Stimulated activated naive CD8-positive, alpha-beta T cell treated with anti-CD3 and anti-CD28 coated beads, Interleukin-15, amount 100 ng/mL, for 72 hours (primary cell): ENCODE measurements at regions not wholly inside any gene's neighbourhood (a gene's known extent, or its start where the extent isn't known, plus 50 kb on each side); places are given as distances from the start of the nearest gene placed in this dataset.

ENCODE experiments used
- ATAC-seq: fragments of 150-1000 bp; cut with Tn5 transposase; 2 replicates; pipeline ENCODE4 v1.10.0; 2021; ENCODE audit warnings: mild to moderate bottlenecking, moderate library complexity
- DNase-seq, 2 donors: peaks; one replicate each; pipeline ENCODE4 v3.0.0; 2021 to 2022
- H3K27ac Mint-ChIP-seq, 2 donors: one replicate each; pipeline ENCODE4 v1.8.0; 2022; ENCODE audit warnings: mild to moderate bottlenecking in 2 of 2, mixed read lengths in 2 of 2, moderate library complexity in 2 of 2
- H3K27me3 Mint-ChIP-seq: one replicate; pipeline ENCODE4 v1.8.0; 2022; ENCODE audit warnings: mixed read lengths
- H3K4me1 Mint-ChIP-seq: one replicate; pipeline ENCODE4 v1.8.0; 2022; ENCODE audit warnings: mild to moderate bottlenecking, mixed read lengths
- H3K4me3 Mint-ChIP-seq, 2 donors: one replicate each; pipeline ENCODE4 v1.8.0; 2022; ENCODE audit warnings: mild to moderate bottlenecking in 2 of 2, mixed read lengths in 2 of 2, moderate library complexity in 1 of 2
- H3K9me3 Mint-ChIP-seq, 2 donors: one replicate each; pipeline ENCODE4 v1.8.0; 2022; ENCODE audit warnings: mixed read lengths in 2 of 2

DNA sequence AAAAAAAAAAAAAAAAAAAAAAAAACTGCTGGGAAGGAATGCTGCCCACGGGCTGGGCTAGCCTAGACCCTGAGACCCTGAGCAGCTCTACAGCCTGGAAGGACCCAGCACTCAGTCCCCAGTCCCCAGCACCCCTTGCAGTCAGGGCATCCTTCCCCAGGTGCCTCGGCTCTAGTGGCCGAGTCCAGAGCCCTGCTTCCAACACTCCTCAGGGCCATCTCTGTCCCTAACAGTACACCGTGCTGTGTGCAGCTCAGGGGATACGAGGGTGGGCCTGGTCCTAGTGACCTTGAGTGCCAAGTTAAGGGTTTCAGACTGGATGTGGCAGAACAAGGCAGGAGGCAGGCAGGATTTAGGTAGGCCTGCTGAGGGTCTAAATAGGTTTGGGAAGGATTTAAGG, 50.2 kb upstream of the LRP8 start:
- no peak overlapping the region for H3K4me3 Mint-ChIP-seq
- no peaks in the 10 kb centered on the region for H3K9me3 Mint-ChIP-seq
- no peaks in the 10 kb centered on the region for H3K4me1 Mint-ChIP-seq
- H3K27ac Mint-ChIP-seq = no peak overlapping the region
- ATAC-seq (no peak), DNase-seq (no peak)
- peaks cover 10% of the 10 kb centered on the region for H3K27me3 Mint-ChIP-seq

DNA sequence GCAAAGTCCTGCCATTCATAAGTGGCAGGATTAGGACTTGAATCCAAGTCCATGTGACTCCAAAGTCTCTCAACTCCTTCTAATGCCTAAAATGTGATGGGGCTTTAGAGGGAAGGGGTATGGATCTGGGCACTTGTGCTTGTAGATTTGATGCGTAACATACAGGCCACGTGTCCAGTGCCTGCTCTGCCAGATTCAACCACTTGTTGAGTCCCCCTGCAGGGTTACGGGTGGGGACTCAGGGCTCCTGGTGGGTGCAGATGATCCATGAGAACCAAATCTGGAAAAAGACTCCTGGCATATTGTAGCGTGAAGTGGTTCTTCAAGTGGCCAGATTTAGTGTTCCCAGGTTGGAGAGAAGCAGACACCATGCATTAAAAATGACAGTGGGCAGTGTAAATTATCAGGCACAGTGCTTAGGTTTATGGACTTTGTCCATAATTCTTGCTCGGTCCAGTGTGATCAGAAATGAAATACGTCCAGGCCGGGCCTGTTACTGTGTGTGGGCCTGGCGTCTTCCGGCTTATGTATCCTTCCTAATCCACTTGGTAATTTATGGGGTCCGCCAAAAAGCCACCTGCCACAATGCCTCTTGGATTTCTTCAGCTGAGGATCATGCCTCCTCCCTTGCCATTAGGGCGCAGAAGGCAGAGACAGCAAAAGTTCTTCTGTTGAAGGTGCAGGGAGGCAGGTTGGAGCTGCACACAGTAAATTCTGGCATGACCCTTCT, 51.2 kb upstream of the LRP8 start:
- Mint-ChIP-seq H3K9me3 (no peaks in the 10 kb centered on the region), H3K27me3 (peaks cover 10% of the 10 kb centered on the region), H3K27ac (no peak overlapping the region), H3K4me1 (no peaks in the 10 kb centered on the region), H3K4me3 (no peak overlapping the region)
- DNase-seq (no peak), ATAC-seq (no peak)

DNA sequence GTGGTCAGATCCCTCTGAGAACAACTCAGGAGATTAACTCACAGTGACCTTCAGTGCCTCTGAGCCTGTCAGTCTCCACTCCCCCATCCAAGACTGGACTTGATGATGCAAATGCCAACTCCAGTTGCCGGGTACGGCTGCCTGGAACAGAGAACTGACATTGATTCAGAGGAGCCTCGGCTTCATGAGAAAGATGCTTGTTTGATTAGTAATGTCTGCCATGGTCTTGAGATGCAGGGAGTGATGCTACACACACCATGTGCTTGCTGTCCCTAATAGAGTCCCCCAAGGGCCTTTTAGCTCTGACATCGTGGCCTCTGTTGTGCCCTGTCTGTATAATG, 51.8 kb upstream of the LRP8 start:
- DNase-seq (no peak), ATAC-seq (no peak)
- Mint-ChIP-seq H3K27ac (no peak overlapping the region), H3K27me3 (peaks cover 10% of the 10 kb centered on the region), H3K9me3 (no peaks in the 10 kb centered on the region), H3K4me3 (no peak overlapping the region), H3K4me1 (no peaks in the 10 kb centered on the region)

DNA sequence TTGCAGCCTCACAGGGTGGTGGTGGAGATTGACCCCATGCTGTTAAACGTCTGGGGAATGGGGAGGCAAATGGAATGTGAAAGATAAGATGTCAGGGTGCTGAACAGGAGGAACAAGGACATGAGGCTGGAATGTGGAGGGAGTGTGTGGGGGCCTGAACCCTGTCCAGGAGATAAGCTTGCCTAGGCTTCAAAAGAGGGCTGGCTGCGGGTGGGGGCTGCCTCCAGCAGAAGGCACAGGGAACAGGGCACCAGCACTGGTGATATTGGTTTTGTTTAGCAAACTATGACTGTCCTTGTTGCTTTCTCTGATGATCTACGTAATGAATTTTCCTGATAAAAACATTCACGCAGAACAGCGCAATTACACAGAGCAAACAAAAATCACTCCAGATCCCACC, 52.4 kb upstream of the LRP8 start:
- no peak overlapping the region for H3K27ac Mint-ChIP-seq

DNA sequence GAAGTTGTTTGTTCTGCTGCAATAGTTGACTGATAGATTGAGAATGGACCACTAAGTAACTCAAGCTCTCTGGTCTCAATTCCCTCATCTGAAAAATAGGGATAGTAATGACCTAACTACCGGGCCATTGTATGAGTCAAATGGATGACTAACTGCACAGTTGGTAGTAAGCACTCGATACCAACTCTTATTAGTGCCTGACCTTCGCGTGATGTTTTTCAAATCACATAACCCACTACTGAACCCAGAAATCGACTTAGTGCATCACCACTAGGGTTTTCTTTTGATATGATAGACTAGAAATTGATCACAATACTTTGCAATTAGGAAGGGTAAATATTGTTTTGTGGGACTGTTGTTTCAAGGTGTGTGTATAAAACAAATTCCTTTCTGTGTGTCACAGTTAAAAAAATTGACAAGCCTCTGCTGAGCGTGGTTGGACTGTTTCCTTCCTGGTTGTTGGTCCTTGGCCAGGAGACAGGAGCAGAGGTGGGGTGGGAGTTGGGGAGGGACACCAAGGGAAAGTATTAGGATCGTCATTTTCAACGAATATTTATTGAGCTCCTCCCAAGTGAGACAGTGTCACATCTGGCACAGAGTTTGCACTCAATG, 54.0 kb upstream of the LRP8 start:
- H3K4me1 Mint-ChIP-seq = peaks cover 9% of the 10 kb centered on the region
- ATAC-seq (no peak), DNase-seq (no peak)
- no peak overlapping the region for H3K4me3 Mint-ChIP-seq
- no peak overlapping the region for H3K27ac Mint-ChIP-seq
- peaks cover 10% of the 10 kb centered on the region for H3K27me3 Mint-ChIP-seq
- H3K9me3 Mint-ChIP-seq = no peaks in the 10 kb centered on the region

More for the DNA sequence above, 52.4 kb upstream of the LRP8 start:
- no peak for ATAC-seq
- Mint-ChIP-seq H3K9me3 (no peaks in the 10 kb centered on the region), H3K4me1 (no peaks in the 10 kb centered on the region), H3K27me3 (peaks cover 10% of the 10 kb centered on the region), H3K4me3 (no peak overlapping the region)
- DNase-seq = no peak

DNA sequence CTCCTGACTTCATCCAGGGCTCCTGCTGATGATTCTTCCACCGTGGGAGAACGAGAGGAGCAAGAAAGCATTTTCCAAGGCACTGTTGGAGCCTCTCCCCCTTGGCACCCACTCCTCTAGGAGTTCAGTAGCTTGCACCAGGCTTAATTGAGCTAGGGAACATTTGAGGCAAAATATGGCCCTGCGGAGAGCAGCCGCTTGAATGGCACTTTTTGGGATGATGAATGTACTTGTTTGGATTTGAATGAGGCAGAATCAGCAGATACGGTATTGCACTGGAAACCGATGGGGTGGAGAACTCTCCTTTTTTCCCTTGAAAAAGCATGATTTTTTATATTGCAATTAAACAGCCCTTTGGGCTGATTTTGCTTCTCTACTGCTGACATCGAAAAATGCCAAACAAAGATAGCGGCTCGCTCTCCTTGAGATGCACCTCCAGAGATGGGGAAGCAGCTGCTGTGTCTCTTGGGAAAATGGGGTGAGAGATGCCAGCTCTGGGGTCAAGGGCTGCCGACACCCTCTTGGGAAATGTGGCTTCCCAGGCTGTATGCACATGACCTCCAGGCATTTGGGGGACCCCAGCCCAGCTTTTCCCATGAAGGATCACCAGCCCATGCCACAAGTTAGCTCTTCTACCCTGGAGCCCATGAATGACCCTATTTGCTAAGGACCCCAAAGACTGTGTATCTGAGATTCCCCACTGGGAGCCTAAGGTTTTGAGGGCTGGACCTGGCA, 55.4 kb upstream of the LRP8 start:
- no peaks in the 10 kb centered on the region for H3K9me3 Mint-ChIP-seq
- H3K27ac Mint-ChIP-seq = no peak overlapping the region
- no peak for ATAC-seq
- peaks cover 9% of the 10 kb centered on the region for H3K4me1 Mint-ChIP-seq
- H3K27me3 Mint-ChIP-seq = peaks cover 10% of the 10 kb centered on the region
- H3K4me3 Mint-ChIP-seq = no peak overlapping the region
- DNase-seq = no peak

DNA sequence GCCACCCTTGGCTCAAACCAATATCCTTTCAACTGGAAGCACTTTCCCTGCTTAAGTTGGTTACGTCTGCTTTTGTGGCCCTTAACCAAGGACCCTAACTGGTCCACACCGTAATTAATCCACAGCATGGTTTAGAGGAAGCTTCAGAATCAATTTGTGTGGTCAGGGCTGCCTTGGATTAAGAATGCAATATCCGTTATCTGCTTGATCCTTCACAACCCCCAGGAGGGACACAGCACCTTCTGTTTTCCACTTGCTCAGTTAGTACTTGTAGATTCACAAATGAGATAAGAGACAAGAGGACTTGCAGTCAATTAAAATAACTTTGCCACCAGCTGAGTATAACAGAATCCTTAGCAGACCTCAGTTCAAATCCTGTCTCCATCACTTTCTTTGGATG, 56.9 kb upstream of the LRP8 start:
- no peaks in the 10 kb centered on the region for H3K9me3 Mint-ChIP-seq
- H3K27me3 Mint-ChIP-seq = peaks cover 10% of the 10 kb centered on the region
- DNase-seq (no peak), ATAC-seq (no peak)
- no peak overlapping the region for H3K27ac Mint-ChIP-seq
- H3K4me1 Mint-ChIP-seq = peaks cover 9% of the 10 kb centered on the region
- H3K4me3 Mint-ChIP-seq = no peak overlapping the region

DNA sequence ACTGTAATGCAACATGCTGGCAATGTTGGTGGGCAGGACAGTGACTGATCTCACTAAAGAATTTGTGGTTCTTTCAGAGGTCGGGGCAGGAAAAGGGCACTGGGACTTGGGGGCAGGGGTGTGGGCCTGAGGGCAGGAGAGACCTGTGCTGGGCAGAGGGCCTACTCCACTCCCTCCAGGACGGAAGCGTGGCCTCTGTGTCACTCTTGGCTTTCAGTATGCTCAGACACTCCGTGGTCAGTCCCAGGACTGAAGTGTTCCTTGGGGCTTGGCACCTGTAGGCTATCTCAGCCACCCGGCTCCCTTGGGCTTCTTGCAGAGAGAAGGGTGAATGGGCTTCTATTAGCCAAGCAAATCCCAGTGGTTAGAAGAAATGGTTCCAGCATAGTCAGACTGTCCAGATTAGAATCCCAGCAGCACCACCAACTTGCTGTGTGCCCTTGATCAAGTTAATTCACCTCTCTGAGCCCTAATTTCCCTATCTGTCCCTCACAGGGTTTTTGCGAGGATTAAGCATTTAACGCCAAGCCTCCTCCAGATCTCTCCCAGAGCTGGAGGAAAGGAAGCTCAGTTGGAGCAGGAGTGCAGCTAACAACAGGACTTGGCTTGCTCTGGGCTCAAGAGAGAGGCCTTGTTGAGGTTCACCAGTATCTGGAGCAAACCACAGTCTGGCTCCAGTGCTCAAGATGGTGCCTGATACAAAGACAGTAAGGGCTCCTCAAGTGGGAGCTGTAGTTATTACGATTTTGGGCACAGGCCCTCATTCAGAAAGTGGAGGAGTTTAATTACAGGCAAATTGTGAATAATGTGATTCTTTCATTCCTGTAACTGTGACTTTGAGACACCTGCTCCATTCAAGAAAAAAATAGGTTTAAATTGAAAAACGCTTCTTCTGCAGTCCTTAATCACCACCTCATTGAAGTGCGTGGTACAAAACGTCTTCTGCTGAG, 57.7 kb upstream of the LRP8 start:
- no peak for ATAC-seq
- Mint-ChIP-seq H3K27me3 (peaks cover 10% of the 10 kb centered on the region), H3K27ac (peak overlapping the region in 1 of 2 donors; percentile 45), H3K4me1 (peaks cover 9% of the 10 kb centered on the region), H3K4me3 (no peak overlapping the region), H3K9me3 (no peaks in the 10 kb centered on the region)
- no peak for DNase-seq

DNA sequence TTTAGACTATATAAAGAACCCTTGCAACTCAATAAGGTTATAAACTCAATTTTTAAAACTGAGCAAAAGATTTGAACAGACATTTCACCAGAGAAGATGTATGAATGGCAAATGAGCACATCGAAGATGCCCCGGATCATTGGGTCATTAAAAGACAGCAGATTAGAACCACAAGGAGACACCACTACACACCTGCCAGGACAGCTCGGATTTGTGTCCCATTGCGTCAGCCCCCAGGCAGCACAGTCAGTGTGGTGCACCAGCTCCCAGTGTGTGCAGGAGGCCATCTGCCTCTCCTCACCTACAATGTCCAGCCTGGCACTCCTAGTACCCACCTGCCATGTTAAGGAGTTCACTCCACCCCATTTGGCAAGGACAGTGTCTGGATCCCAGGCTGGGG, 61.1 kb upstream of the LRP8 start:
- no peaks in the 10 kb centered on the region for H3K9me3 Mint-ChIP-seq

DNA sequence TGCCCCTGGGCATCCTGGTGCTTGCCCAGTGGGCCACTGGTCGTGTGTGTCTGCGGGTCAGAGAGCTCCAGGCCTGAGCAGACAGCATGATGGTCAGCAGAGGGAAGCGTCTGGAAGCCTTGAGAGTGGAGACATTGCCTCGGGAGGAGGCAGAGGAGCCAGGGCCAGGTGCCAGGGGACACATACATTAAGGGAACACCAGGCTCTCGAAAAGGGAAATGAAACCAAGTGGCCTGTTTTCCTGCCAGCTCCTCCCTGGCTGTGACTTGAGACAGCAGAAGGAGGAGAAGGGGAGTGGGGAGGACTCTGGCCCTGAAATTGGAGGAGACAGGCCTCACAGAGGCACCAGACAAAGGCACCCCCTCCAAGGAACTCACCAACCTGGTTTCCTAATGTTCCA, 62.4 kb upstream of the LRP8 start:
- Mint-ChIP-seq H3K4me3 (no peak overlapping the region), H3K4me1 (peaks cover 9% of the 10 kb centered on the region), H3K9me3 (no peaks in the 10 kb centered on the region), H3K27me3 (no peaks in the 10 kb centered on the region), H3K27ac (peak overlapping the region in 1 of 2 donors; percentile 6)
- ATAC-seq (no peak), DNase-seq (no peak)

More for the DNA sequence above, 61.1 kb upstream of the LRP8 start:
- no peak overlapping the region for H3K27ac Mint-ChIP-seq
- ATAC-seq (no peak), DNase-seq (no peak)
- H3K4me1 Mint-ChIP-seq = peaks cover 9% of the 10 kb centered on the region
- H3K27me3 Mint-ChIP-seq = no peaks in the 10 kb centered on the region
- no peak overlapping the region for H3K4me3 Mint-ChIP-seq

DNA sequence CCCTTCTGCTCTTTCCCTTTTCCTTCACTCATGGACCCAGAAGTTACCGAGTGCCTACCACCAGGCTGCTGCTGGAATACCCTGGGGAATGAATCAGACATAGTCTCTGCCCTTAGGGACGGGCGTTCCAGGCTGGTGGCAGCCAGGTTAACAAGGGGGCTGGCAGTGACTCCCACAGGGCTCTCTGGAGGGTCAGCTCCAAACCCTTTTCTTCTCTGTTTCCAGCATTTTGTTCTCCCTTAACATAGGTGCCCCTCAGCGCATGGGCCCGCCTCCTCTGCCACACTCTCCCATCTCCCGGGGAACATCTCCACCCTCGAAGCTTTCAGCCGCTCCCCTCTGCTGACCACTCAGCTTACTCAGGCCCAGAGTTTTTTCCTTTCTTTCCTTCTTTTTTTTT, 62.9 kb upstream of the LRP8 start:
- no peak overlapping the region for H3K27ac Mint-ChIP-seq
- ATAC-seq (no peak), DNase-seq (no peak)
- H3K9me3 Mint-ChIP-seq = no peaks in the 10 kb centered on the region
- no peaks in the 10 kb centered on the region for H3K27me3 Mint-ChIP-seq
- H3K4me1 Mint-ChIP-seq = peaks cover 6% of the 10 kb centered on the region
- H3K4me3 Mint-ChIP-seq = no peak overlapping the region

DNA sequence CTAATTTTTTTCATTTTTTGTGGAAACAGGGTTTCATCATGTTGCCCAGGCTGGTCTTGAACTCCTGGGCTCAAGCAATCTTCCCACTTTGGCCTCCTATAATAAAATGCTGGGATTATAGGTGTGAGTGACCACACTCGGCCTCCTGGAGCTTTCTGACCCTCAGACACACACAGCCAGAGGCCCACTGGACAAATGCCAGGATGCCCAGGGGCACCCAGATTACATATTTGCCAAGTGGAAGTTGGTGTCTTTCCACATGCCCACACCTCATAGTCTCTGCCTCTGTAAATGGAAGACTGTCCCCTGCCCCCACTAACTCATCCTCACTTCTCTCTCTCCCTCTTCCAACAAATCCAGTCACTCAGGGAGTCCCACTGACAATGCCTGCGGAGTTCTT, 63.4 kb upstream of the LRP8 start:
- DNase-seq (no peak), ATAC-seq (no peak)
- peaks cover under 1% of the 10 kb centered on the region for H3K4me1 Mint-ChIP-seq
- no peak overlapping the region for H3K4me3 Mint-ChIP-seq
- H3K9me3 Mint-ChIP-seq = no peaks in the 10 kb centered on the region
- no peaks in the 10 kb centered on the region for H3K27me3 Mint-ChIP-seq
- H3K27ac Mint-ChIP-seq = peak overlapping the region in 1 of 2 donors; percentile 73

DNA sequence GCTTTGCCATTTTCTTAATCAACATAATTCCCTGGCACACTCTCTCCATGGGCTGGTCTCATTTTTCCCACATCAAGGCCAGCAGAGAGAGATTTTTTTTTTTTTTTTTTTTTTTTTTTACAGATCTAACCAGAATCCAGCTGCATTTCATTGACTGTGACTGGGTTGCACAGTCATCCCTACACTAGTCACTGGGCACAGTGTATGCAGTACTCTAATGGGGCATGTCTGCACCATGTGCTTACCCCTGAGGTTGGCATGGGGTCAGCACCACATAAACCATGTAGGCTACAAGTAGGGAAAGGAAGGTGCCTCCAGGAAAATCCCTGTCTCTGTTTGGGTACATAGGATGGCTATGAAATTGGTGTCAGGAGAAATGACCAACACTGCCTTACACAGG, 64.1 kb upstream of the LRP8 start:
- Mint-ChIP-seq H3K27ac (no peak overlapping the region), H3K27me3 (no peaks in the 10 kb centered on the region), H3K4me3 (no peak overlapping the region), H3K9me3 (no peaks in the 10 kb centered on the region), H3K4me1 (no peaks in the 10 kb centered on the region)
- DNase-seq (no peak), ATAC-seq (peak; percentile 38)

DNA sequence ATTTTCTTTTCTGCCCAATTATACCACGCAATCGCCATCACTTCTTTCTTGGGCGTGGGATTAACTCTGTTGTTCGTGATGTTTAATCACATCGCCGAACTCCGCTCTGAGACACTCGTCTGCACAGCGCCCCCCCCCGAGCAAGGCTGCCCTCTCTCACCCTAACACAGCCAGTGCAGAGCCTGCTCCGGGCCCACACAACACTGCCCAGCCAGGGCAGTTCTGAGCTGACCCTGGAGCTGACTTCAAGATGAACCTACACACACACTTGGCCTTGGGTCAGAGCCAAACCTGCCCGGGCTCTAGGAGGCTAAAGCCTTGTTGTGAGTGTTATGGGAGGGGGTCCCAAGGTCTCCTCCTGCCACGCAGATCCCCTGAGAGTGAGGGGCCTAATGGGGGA, 64.6 kb upstream of the LRP8 start:
- DNase-seq (no peak), ATAC-seq (no peak)
- Mint-ChIP-seq H3K9me3 (no peaks in the 10 kb centered on the region), H3K27me3 (no peaks in the 10 kb centered on the region), H3K4me3 (no peak overlapping the region), H3K4me1 (no peaks in the 10 kb centered on the region), H3K27ac (no peak overlapping the region)

DNA sequence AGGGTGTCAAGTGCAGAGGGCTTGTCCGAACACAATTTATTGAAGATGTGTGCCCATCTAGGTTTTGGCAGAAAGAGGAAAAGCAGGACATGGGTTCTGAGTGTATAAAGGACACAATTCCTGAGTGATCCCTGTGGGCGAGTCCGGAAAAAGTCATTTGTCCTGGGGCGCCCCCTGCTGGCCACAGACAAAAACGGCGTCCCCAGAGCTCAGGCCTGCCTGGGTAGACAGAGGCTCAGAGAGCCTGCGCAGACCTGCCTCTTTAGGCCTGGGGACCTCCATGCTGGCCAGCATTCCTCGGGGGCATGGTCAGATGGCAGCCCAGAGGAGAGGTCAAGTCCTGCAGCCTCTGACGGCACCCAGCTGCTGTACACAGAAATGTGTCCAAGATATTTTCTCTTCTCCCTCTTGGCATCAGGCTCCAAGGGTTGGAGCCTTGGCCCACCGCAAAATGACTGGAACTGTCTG, 65.5 kb upstream of the LRP8 start:
- DNase-seq (peak; percentile 64 to 72), ATAC-seq (peak; percentile 84)
- Mint-ChIP-seq H3K27me3 (no peaks in the 10 kb centered on the region), H3K4me3 (no peak overlapping the region), H3K9me3 (no peaks in the 10 kb centered on the region), H3K27ac (peak overlapping the region in 1 of 2 donors; percentile 89), H3K4me1 (no peaks in the 10 kb centered on the region)
